ENCODE measurements at regions not wholly inside any gene's neighbourhood (a gene's known extent, or its start where the extent isn't known, plus 50 kb on each side); places are given as distances from the start of the nearest gene placed in this dataset.

GRCh38 chr15:97126553-97127233 lies 796.2 kb downstream of the NR2F2 start:
- Histone ChIP-seq H3K27ac (no peak overlapping the region), H3K36me3 (no peaks in the 10 kb centered on the region), H3K4me3 (replicated peaks in 1 of 3) (no peak overlapping the region), H3K27me3 (no peaks in the 10 kb centered on the region), H3K9me3 (no peaks in the 10 kb centered on the region), H3K4me1 (no peaks in the 10 kb centered on the region)
- intact Hi-C loops (cut with DNase I), result no loop called here
- no peak for DNase-seq
- 76 to 86% methylated on average over 4 of the region's 4 CpGs for WGBS, 2 donors
- no peak for TF ChIP-seq CTCF (IDR thresholded peaks at IDR 0.05)
- TF ChIP-seq POLR2A (IDR thresholded peaks at IDR 0.05), result no peak

- DNase-seq, result no peak
- H3K4me3 ChIP-seq (replicated peaks in 1 of 3), result no peak overlapping the region
- H3K27ac ChIP-seq, result no peak overlapping the region
- H3K36me3 ChIP-seq, result no peaks in the 10 kb centered on the region
- TF ChIP-seq POLR2A (IDR thresholded peaks at IDR 0.05) (no peak), CTCF (IDR thresholded peaks at IDR 0.05) (no peak)
- no peaks in the 10 kb centered on the region for H3K4me1 ChIP-seq
- no peaks in the 10 kb centered on the region for H3K27me3 ChIP-seq
- 77 to 88% methylated on average over 4 of the region's 4 CpGs for WGBS, 2 donors
- intact Hi-C loops (cut with DNase I), result no loop called here
- no peaks in the 10 kb centered on the region for H3K9me3 ChIP-seq
These were observed 799.2 kb downstream of the NR2F2 start for GRCh38 chr15:97129674-97130073.

- 49 to 61% methylated on average over 4 of the region's 4 CpGs for WGBS, 2 donors
- intact Hi-C loops (cut with DNase I), result no loop called here
- no peak for TF ChIP-seq CTCF (IDR thresholded peaks at IDR 0.05)
These were observed 809.7 kb downstream of the NR2F2 start for GRCh38 chr15:97140216-97140615.

GRCh38 chr15:97141360-97141759 lies 810.9 kb downstream of the NR2F2 start:
- H3K27me3 ChIP-seq, result no peaks in the 10 kb centered on the region
- H3K4me3 ChIP-seq (replicated peaks in 1 of 3), result no peak overlapping the region
- intact Hi-C loops (cut with DNase I), result no loop called here
- no peak overlapping the region for H3K27ac ChIP-seq
- H3K9me3 ChIP-seq, result no peaks in the 10 kb centered on the region
- no peaks in the 10 kb centered on the region for H3K36me3 ChIP-seq
- 84 to 94% methylated on average over 1 of the region's 1 CpG for WGBS, 2 donors
- no peaks in the 10 kb centered on the region for H3K4me1 ChIP-seq
- DNase-seq, result no peak
- TF ChIP-seq CTCF (IDR thresholded peaks at IDR 0.05) (no peak), POLR2A (IDR thresholded peaks at IDR 0.05) (no peak)

More at GRCh38 chr15:97140216-97140615, 809.7 kb downstream of the NR2F2 start:
- Histone ChIP-seq H3K27ac (no peak overlapping the region), H3K27me3 (no peaks in the 10 kb centered on the region), H3K9me3 (no peaks in the 10 kb centered on the region), H3K4me3 (replicated peaks in 1 of 3) (no peak overlapping the region), H3K36me3 (no peaks in the 10 kb centered on the region), H3K4me1 (no peaks in the 10 kb centered on the region)
- DNase-seq, result no peak

GRCh38 chr15:97141871-97142270 lies 811.4 kb downstream of the NR2F2 start:
- 44 to 47% methylated on average over 2 of the region's 2 CpGs for WGBS, 2 donors

More at GRCh38 chr15:97141871-97142270, 811.4 kb downstream of the NR2F2 start:
- H3K4me1 ChIP-seq, result no peaks in the 10 kb centered on the region
- no peaks in the 10 kb centered on the region for H3K9me3 ChIP-seq
- H3K4me3 ChIP-seq (replicated peaks in 1 of 3), result no peak overlapping the region
- DNase-seq, result no peak
- no peaks in the 10 kb centered on the region for H3K27me3 ChIP-seq
- intact Hi-C loops (cut with DNase I), result no loop called here
- H3K36me3 ChIP-seq, result no peaks in the 10 kb centered on the region
- no peak overlapping the region for H3K27ac ChIP-seq
- TF ChIP-seq POLR2A (IDR thresholded peaks at IDR 0.05), result no peak
- no peak for TF ChIP-seq CTCF (IDR thresholded peaks at IDR 0.05)

Measured in thyroid gland (tissue), 4 donors.